ENCODE measurements at regions not wholly inside any gene's neighbourhood (a gene's known extent, or its start where the extent isn't known, plus 50 kb on each side); places are given as distances from the start of the nearest gene placed in this dataset.
"Not testable (repeated sequence)": the region's sequence is repeated elsewhere in the genome, so short reads cannot be mapped to it uniquely, and the experiment has no call there.

GRCh38 chr2:123791207-123791606 is 233.9 kb upstream of the CNTNAP5 start:
- H3K27ac Mint-ChIP-seq = no peak overlapping the region
- POLR2A ChIA-PET = no interaction called here
- peaks cover 0 to 3% of the 10 kb centered on the region in 2 experiments for H3K9me3 ChIP-seq (ENCODE audit: control insufficient read depth in 1 of 2, insufficient read depth in 1 of 2, low read length in 2 of 2)
- no peaks in the 10 kb centered on the region for H3K27me3 ChIP-seq (ENCODE audit: control insufficient read depth in 1 of 2, insufficient read depth in 2 of 2, low read length in 2 of 2)
- H3K4me1 ChIP-seq (ENCODE audit: insufficient read depth, low read length) = no peaks in the 10 kb centered on the region
- no peaks in the 10 kb centered on the region for H3K27me3 Mint-ChIP-seq
- H3K4me3 ChIP-seq (ENCODE audit: low read length) = no peak overlapping the region
- intact Hi-C loops (cut with DNase I, micrococcal nuclease) = no loop called here
- H3K27ac ChIP-seq (ENCODE audit: low read depth in 1 of 2, low read length in 2 of 2) = no peak overlapping the region
- no peaks in the 10 kb centered on the region for H3K4me1 Mint-ChIP-seq (ENCODE audit: low read depth)
- TF ChIP-seq CTCF (IDR thresholded peaks at IDR 0.05) = no peak
- ATAC-seq (ENCODE audit: poor library complexity) (no peak), DNase-seq (no peak)
- H3K9me3 Mint-ChIP-seq = peaks cover 10% of the 10 kb centered on the region
- CTCF ChIA-PET = no interaction called here
- H3K36me3 ChIP-seq (ENCODE audit: insufficient read depth, low read length) = no peaks in the 10 kb centered on the region
- no peak overlapping the region for H3K4me3 Mint-ChIP-seq
- no peaks in the 10 kb centered on the region for H3K36me3 Mint-ChIP-seq (ENCODE audit: low read depth)

GRCh38 chr2:123791684-123792083 is 233.4 kb upstream of the CNTNAP5 start:
- ChIA-PET CTCF (no interaction called here), POLR2A (no interaction called here)
- Mint-ChIP-seq H3K27me3 (no peaks in the 10 kb centered on the region), H3K27ac (no peak overlapping the region), H3K9me3 (peaks cover 8% of the 10 kb centered on the region), H3K4me1 (ENCODE audit: low read depth) (no peaks in the 10 kb centered on the region), H3K36me3 (ENCODE audit: low read depth) (no peaks in the 10 kb centered on the region), H3K4me3 (no peak overlapping the region)
- intact Hi-C loops (cut with DNase I, micrococcal nuclease) = no loop called here
- TF ChIP-seq CTCF (IDR thresholded peaks at IDR 0.05) = no peak
- DNase-seq (no peak), ATAC-seq (ENCODE audit: poor library complexity) (no peak)
- no peak overlapping the region for H3K27ac ChIP-seq (ENCODE audit: low read depth in 1 of 2, low read length in 2 of 2)
- H3K27me3 ChIP-seq (ENCODE audit: control insufficient read depth in 1 of 2, insufficient read depth in 2 of 2, low read length in 2 of 2) = no peaks in the 10 kb centered on the region
- H3K4me3 ChIP-seq (ENCODE audit: low read length) = no peak overlapping the region
- H3K9me3 ChIP-seq (ENCODE audit: control insufficient read depth in 1 of 2, insufficient read depth in 1 of 2, low read length in 2 of 2) = peaks cover 0 to 3% of the 10 kb centered on the region in 2 experiments
- H3K36me3 ChIP-seq (ENCODE audit: insufficient read depth, low read length) = no peaks in the 10 kb centered on the region
- no peaks in the 10 kb centered on the region for H3K4me1 ChIP-seq (ENCODE audit: insufficient read depth, low read length)

GRCh38 chr2:123804126-123804525 is 221.0 kb upstream of the CNTNAP5 start:
- H3K4me1 Mint-ChIP-seq (ENCODE audit: low read depth); POLR2A ChIA-PET; CTCF ChIA-PET: not testable (repeated sequence)

GRCh38 chr2:123805746-123806145 is 219.3 kb upstream of the CNTNAP5 start:
- intact Hi-C loops (cut with DNase I, micrococcal nuclease); H3K27me3 Mint-ChIP-seq; H3K36me3 Mint-ChIP-seq (ENCODE audit: low read depth); H3K4me1 ChIP-seq (ENCODE audit: insufficient read depth, low read length); H3K4me1 Mint-ChIP-seq (ENCODE audit: low read depth); POLR2A ChIA-PET; H3K27ac ChIP-seq (ENCODE audit: low read depth in 1 of 2, low read length in 2 of 2); H3K27ac Mint-ChIP-seq; DNase-seq; H3K4me3 Mint-ChIP-seq; H3K4me3 ChIP-seq (ENCODE audit: low read length); H3K36me3 ChIP-seq (ENCODE audit: insufficient read depth, low read length); CTCF ChIA-PET; ATAC-seq (ENCODE audit: poor library complexity); H3K27me3 ChIP-seq (ENCODE audit: control insufficient read depth in 1 of 2, insufficient read depth in 2 of 2, low read length in 2 of 2): not testable (repeated sequence)
- peaks cover 26% of the 10 kb centered on the region for H3K9me3 Mint-ChIP-seq
- peaks cover 14 to 21% of the 10 kb centered on the region in 2 experiments for H3K9me3 ChIP-seq (ENCODE audit: control insufficient read depth in 1 of 2, insufficient read depth in 1 of 2, low read length in 2 of 2)

More at GRCh38 chr2:123804126-123804525, 221.0 kb upstream of the CNTNAP5 start:
- H3K9me3 Mint-ChIP-seq = peaks cover 17% of the 10 kb centered on the region
- H3K27me3 ChIP-seq (ENCODE audit: control insufficient read depth in 1 of 2, insufficient read depth in 2 of 2, low read length in 2 of 2); H3K27ac ChIP-seq (ENCODE audit: low read depth in 1 of 2, low read length in 2 of 2); H3K36me3 ChIP-seq (ENCODE audit: insufficient read depth, low read length); H3K4me1 ChIP-seq (ENCODE audit: insufficient read depth, low read length); H3K27me3 Mint-ChIP-seq; H3K27ac Mint-ChIP-seq; H3K36me3 Mint-ChIP-seq (ENCODE audit: low read depth); H3K4me3 Mint-ChIP-seq; intact Hi-C loops (cut with DNase I, micrococcal nuclease); ATAC-seq (ENCODE audit: poor library complexity); DNase-seq; H3K4me3 ChIP-seq (ENCODE audit: low read length): not testable (repeated sequence)
- H3K9me3 ChIP-seq (ENCODE audit: control insufficient read depth in 1 of 2, insufficient read depth in 1 of 2, low read length in 2 of 2) = peaks cover 11 to 21% of the 10 kb centered on the region in 2 experiments
